Muscle of leg (tissue), 3 donors: ENCODE measurements at regions not wholly inside any gene's neighbourhood (a gene's known extent, or its start where the extent isn't known, plus 50 kb on each side); places are given as distances from the start of the nearest gene placed in this dataset.

ENCODE experiments used
- DNase-seq: peaks from one replicate; pipeline ENCODE4 v3.0.0; 2013
- H3K27ac ChIP-seq: one replicate; pipeline ENCODE4 v1.5.1; 2013; ENCODE audit warnings: mild to moderate bottlenecking, low read length, control low read depth
- H3K27me3 ChIP-seq: one replicate; pipeline ENCODE4 v1.6.1; 2013; ENCODE audit warnings: low read length; ENCODE audit not compliant: control insufficient read depth, insufficient read depth
- H3K36me3 ChIP-seq: one replicate; pipeline ENCODE4 v1.6.1; 2013; ENCODE audit warnings: low read length; ENCODE audit not compliant: control insufficient read depth, insufficient read depth
- H3K4me1 ChIP-seq: one replicate; pipeline ENCODE4 v1.6.1; 2013; ENCODE audit warnings: low read length; ENCODE audit not compliant: control insufficient read depth, insufficient read depth
- H3K4me3 ChIP-seq: one replicate; pipeline ENCODE4 v1.5.1; 2013; ENCODE audit warnings: low read length, control low read depth
- H3K9me3 ChIP-seq: replicated peaks from 2 replicates; pipeline ENCODE4 v1.6.1; 2013; ENCODE audit warnings: low read depth, low read length; ENCODE audit not compliant: control insufficient read depth
- WGBS: methylation state at CpG from one replicate; pipeline ENCODE4 v1.1.5; 2013; ENCODE audit warnings: missing lambda C conversion rate; ENCODE audit not compliant: insufficient coverage; 5-methylcytosine and 5-hydroxymethylcytosine counted together

GRCh38 chr1:106889583-106889982 is 166.9 kb upstream of the PRMT6 start:
- Histone ChIP-seq H3K27me3 (no peaks in the 10 kb centered on the region), H3K9me3 (no peaks in the 10 kb centered on the region), H3K27ac (no peak overlapping the region), H3K4me3 (no peak overlapping the region), H3K36me3 (no peaks in the 10 kb centered on the region), H3K4me1 (no peaks in the 10 kb centered on the region)
- WGBS = 70% methylated on average over 2 of the region's 5 CpGs
- DNase-seq = no peak

DNA sequence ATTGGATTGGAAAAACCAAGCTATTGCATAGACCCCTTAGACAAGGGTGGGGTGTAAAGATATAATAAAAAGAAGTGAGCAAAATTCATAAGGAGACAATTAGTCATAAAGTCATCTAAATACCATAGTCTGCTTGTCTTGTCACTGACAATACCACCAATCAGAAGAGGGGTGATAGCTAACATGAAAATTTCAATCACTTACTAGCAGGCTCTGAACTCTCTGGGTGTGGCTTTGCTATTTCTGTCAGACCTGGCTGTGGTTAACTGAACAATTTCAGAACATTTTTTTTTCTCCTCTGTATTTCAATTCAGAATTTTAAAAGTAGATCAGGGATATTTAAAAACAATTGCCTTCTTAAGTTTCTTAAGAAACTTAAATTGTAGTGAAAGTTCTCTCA is 158.5 kb upstream of the PRMT6 start:
- no peak overlapping the region for H3K4me3 ChIP-seq
- H3K4me1 ChIP-seq = no peaks in the 10 kb centered on the region
- no peaks in the 10 kb centered on the region for H3K9me3 ChIP-seq
- H3K27ac ChIP-seq = no peak overlapping the region
- H3K27me3 ChIP-seq = no peaks in the 10 kb centered on the region
- DNase-seq = no peak
- H3K36me3 ChIP-seq = no peaks in the 10 kb centered on the region

DNA sequence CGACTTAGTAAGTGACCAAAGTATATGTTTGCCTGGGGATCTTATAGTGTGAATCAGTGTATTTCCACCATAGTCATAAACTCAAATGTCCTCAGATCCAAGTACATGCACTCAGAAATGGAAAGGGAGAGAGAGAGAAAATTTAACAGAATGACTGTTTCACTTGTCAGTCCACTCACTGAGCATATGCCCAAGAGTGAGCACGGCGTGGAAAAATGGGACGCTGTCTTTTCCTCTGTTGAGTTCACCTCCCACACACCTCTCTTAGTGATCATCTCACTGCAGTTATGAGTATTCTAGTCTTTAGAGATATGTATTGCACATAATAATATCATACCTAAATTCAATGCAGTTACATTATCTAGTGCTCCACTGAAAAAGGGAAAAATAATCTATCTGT is 156.8 kb upstream of the PRMT6 start:
- DNase-seq = no peak
- WGBS = no CpG with 5 or more reads among the region's 4 CpGs

GRCh38 chr1:106907795-106908194 is 148.7 kb upstream of the PRMT6 start:
- Histone ChIP-seq H3K27ac (no peak overlapping the region), H3K4me3 (no peak overlapping the region), H3K4me1 (no peaks in the 10 kb centered on the region), H3K27me3 (no peaks in the 10 kb centered on the region), H3K36me3 (no peaks in the 10 kb centered on the region), H3K9me3 (no peaks in the 10 kb centered on the region)
- DNase-seq = no peak

More for the DNA sequence above, 156.8 kb upstream of the PRMT6 start:
- no peaks in the 10 kb centered on the region for H3K9me3 ChIP-seq
- no peak overlapping the region for H3K27ac ChIP-seq
- no peaks in the 10 kb centered on the region for H3K27me3 ChIP-seq
- no peak overlapping the region for H3K4me3 ChIP-seq
- H3K36me3 ChIP-seq = no peaks in the 10 kb centered on the region
- H3K4me1 ChIP-seq = no peaks in the 10 kb centered on the region

DNA sequence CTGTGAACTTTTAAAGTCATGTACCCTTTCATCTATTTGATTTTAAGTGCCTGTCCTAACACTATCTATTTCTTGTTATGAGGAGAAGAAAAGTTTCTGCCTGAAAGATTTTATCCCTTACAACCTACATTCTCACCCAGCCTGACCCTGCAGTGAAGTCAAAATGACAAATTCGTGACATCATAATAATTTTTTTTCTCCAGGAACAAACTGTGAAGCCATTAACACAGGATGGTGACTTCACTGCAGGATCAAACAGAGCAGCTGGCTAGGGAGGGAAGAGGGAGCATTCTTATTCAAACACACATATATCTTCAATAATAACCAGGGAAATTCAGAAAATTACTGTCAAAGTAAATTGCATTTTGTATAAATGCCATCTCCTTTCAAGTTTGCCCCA is 147.8 kb upstream of the PRMT6 start:
- H3K36me3 ChIP-seq = no peaks in the 10 kb centered on the region
- H3K9me3 ChIP-seq = no peaks in the 10 kb centered on the region
- no CpG with 5 or more reads among the region's 1 CpG for WGBS
- no peak overlapping the region for H3K4me3 ChIP-seq
- no peaks in the 10 kb centered on the region for H3K4me1 ChIP-seq
- no peak for DNase-seq
- no peak overlapping the region for H3K27ac ChIP-seq
- H3K27me3 ChIP-seq = no peaks in the 10 kb centered on the region

GRCh38 chr1:106910798-106911197 is 145.7 kb upstream of the PRMT6 start:
- H3K27me3 ChIP-seq = no peaks in the 10 kb centered on the region
- 60% methylated on average over 1 of the region's 3 CpGs for WGBS
- no peaks in the 10 kb centered on the region for H3K4me1 ChIP-seq
- H3K27ac ChIP-seq = no peak overlapping the region
- no peaks in the 10 kb centered on the region for H3K36me3 ChIP-seq
- no peak for DNase-seq
- no peak overlapping the region for H3K4me3 ChIP-seq
- H3K9me3 ChIP-seq = no peaks in the 10 kb centered on the region

- no peaks in the 10 kb centered on the region for H3K4me1 ChIP-seq
- no peak overlapping the region for H3K27ac ChIP-seq
- no peak for DNase-seq
- WGBS = no CpG with 5 or more reads among the region's 3 CpGs
- no peaks in the 10 kb centered on the region for H3K9me3 ChIP-seq
- no peaks in the 10 kb centered on the region for H3K36me3 ChIP-seq
- no peaks in the 10 kb centered on the region for H3K27me3 ChIP-seq
- H3K4me3 ChIP-seq = no peak overlapping the region
Observed at GRCh38 chr1:106912131-106912530, 144.3 kb upstream of the PRMT6 start.

- no peaks in the 10 kb centered on the region for H3K27me3 ChIP-seq
- DNase-seq = no peak
Observed at GRCh38 chr1:106921186-106921585, 135.3 kb upstream of the PRMT6 start.

GRCh38 chr1:106924360-106924759 is 132.1 kb upstream of the PRMT6 start:
- Histone ChIP-seq H3K4me3 (no peak overlapping the region), H3K9me3 (no peaks in the 10 kb centered on the region), H3K27ac (no peak overlapping the region), H3K36me3 (no peaks in the 10 kb centered on the region), H3K27me3 (no peaks in the 10 kb centered on the region), H3K4me1 (no peaks in the 10 kb centered on the region)
- WGBS = no CpG with 5 or more reads among the region's 5 CpGs
- DNase-seq = no peak

More at GRCh38 chr1:106921186-106921585, 135.3 kb upstream of the PRMT6 start:
- Histone ChIP-seq H3K9me3 (no peaks in the 10 kb centered on the region), H3K36me3 (no peaks in the 10 kb centered on the region), H3K27ac (no peak overlapping the region), H3K4me3 (no peak overlapping the region), H3K4me1 (no peaks in the 10 kb centered on the region)

- no peak overlapping the region for H3K4me3 ChIP-seq
- H3K27me3 ChIP-seq = no peaks in the 10 kb centered on the region
- H3K4me1 ChIP-seq = no peaks in the 10 kb centered on the region
- H3K27ac ChIP-seq = no peak overlapping the region
- no peaks in the 10 kb centered on the region for H3K9me3 ChIP-seq
- DNase-seq = no peak
- H3K36me3 ChIP-seq = no peaks in the 10 kb centered on the region
Observed at GRCh38 chr1:106925750-106926149, 130.7 kb upstream of the PRMT6 start.

GRCh38 chr1:106926803-106927582 is 129.5 kb upstream of the PRMT6 start:
- WGBS = 60% methylated on average over 2 of the region's 5 CpGs
- DNase-seq = no peak
- no peaks in the 10 kb centered on the region for H3K27me3 ChIP-seq
- H3K36me3 ChIP-seq = no peaks in the 10 kb centered on the region
- no peaks in the 10 kb centered on the region for H3K9me3 ChIP-seq
- no peaks in the 10 kb centered on the region for H3K4me1 ChIP-seq
- no peak overlapping the region for H3K27ac ChIP-seq
- no peak overlapping the region for H3K4me3 ChIP-seq
